ENCODE measurements at regions not wholly inside any gene's neighbourhood (a gene's known extent, or its start where the extent isn't known, plus 50 kb on each side); places are given as distances from the start of the nearest gene placed in this dataset.

DNA sequence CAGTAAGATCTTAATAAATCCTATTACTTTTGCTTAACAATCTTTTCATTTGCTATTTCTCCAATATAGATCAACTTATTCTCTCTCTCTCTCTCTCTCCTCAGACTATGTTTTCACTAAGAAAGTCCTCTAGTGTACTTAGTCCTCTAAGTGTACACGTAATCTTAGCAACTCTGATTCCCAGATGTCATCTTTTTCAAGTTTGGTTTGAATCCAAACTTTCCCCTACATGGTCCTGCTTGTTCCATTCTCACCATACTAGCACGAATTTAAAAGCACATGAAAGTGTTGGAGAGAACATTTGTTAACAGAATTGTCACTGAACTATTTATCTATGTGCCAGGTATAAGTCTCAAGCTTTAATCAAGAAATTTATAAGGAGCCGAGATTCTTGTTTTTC lies 202.9 kb downstream of the SPRY2 start:
- TF ChIP-seq CTCF (conservative IDR thresholded peaks at IDR 0.05) (no peak), ZFX (IDR thresholded peaks at IDR 0.05) (no peak)
